ENCODE measurements at regions not wholly inside any gene's neighbourhood (a gene's known extent, or its start where the extent isn't known, plus 50 kb on each side); places are given as distances from the start of the nearest gene placed in this dataset.

GRCh38 chr11:112499153-112499880 is 238.7 kb upstream of the PLET1 start:
- no peak for DNase-seq
- Mint-ChIP-seq H3K4me3 (no peak overlapping the region), H3K27me3 (ENCODE audit: insufficient read depth) (peaks cover 5% of the 10 kb centered on the region), H3K9me3 (no peaks in the 10 kb centered on the region), H3K4me1 (ENCODE audit: low read depth) (peaks cover 29% of the 10 kb centered on the region), H3K36me3 (ENCODE audit: low read depth) (no peaks in the 10 kb centered on the region), H3K27ac (no peak overlapping the region)
- TF ChIP-seq, protein P1, sequence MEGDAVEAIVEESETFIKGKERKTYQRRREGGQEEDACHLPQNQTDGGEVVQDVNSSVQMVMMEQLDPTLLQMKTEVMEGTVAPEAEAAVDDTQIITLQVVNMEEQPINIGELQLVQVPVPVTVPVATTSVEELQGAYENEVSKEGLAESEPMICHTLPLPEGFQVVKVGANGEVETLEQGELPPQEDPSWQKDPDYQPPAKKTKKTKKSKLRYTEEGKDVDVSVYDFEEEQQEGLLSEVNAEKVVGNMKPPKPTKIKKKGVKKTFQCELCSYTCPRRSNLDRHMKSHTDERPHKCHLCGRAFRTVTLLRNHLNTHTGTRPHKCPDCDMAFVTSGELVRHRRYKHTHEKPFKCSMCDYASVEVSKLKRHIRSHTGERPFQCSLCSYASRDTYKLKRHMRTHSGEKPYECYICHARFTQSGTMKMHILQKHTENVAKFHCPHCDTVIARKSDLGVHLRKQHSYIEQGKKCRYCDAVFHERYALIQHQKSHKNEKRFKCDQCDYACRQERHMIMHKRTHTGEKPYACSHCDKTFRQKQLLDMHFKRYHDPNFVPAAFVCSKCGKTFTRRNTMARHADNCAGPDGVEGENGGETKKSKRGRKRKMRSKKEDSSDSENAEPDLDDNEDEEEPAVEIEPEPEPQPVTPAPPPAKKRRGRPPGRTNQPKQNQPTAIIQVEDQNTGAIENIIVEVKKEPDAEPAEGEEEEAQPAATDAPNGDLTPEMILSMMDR (IDR thresholded peaks at IDR 0.05), result no peak

- Mint-ChIP-seq H3K36me3 (ENCODE audit: low read depth) (no peaks in the 10 kb centered on the region), H3K4me3 (no peak overlapping the region), H3K9me3 (no peaks in the 10 kb centered on the region), H3K4me1 (ENCODE audit: low read depth) (peaks cover 34% of the 10 kb centered on the region), H3K27me3 (ENCODE audit: insufficient read depth) (peaks cover 5% of the 10 kb centered on the region), H3K27ac (no peak overlapping the region)
- TF ChIP-seq, protein P1 (IDR thresholded peaks at IDR 0.05), result no peak
- DNase-seq, result no peak
These were observed 239.2 kb upstream of the PLET1 start for GRCh38 chr11:112499881-112500204.

- no peaks in the 10 kb centered on the region for H3K36me3 Mint-ChIP-seq (ENCODE audit: low read depth)
- H3K27ac Mint-ChIP-seq, result peak overlapping the region; percentile 72; the same call in 1 of the 2 replicates
- no peak for DNase-seq
- peak overlapping the region; percentile 67; the same call in 1 of the 2 replicates for H3K4me3 Mint-ChIP-seq
- peaks cover 3% of the 10 kb centered on the region; the same call in 1 of the 2 replicates for H3K27me3 Mint-ChIP-seq (ENCODE audit: insufficient read depth)
- H3K4me1 Mint-ChIP-seq (ENCODE audit: low read depth), result peaks cover 49% of the 10 kb centered on the region
- TF ChIP-seq, protein P1 (IDR thresholded peaks at IDR 0.05), result no peak
- no peaks in the 10 kb centered on the region for H3K9me3 Mint-ChIP-seq
These were observed 242.8 kb upstream of the PLET1 start for GRCh38 chr11:112503410-112503809.

DNA sequence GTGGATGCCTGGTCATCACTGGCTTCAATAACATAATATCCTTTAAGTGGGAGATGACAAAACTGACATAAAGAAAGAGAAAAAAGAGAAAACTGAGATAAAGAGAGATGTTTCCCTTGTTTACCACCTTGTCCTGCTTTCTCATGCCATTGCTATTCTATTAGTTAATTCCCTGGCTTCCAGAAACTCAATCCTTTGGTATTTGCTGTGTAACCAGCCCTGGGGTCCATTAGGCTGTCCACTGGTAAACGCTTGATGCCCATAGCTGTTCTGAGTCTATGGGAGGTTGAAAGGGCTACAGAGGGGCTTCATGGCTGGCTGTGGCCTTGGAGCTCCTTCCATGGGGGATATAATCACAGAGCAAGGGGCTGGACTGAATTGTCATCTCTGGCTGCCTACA is 243.4 kb upstream of the PLET1 start:
- Mint-ChIP-seq H3K27me3 (ENCODE audit: insufficient read depth) (no peaks in the 10 kb centered on the region), H3K9me3 (no peaks in the 10 kb centered on the region), H3K4me3 (peak overlapping the region; percentile 67; the same call in 1 of the 2 replicates), H3K36me3 (ENCODE audit: low read depth) (no peaks in the 10 kb centered on the region), H3K27ac (peak overlapping the region; percentile 72), H3K4me1 (ENCODE audit: low read depth) (peaks cover 43% of the 10 kb centered on the region)
- TF ChIP-seq, protein P1 (IDR thresholded peaks at IDR 0.05), result no peak
- peak; percentile 51 for DNase-seq

GRCh38 chr11:112506852-112507251 is 246.2 kb upstream of the PLET1 start:
- peaks cover 4% of the 10 kb centered on the region for H3K27me3 Mint-ChIP-seq (ENCODE audit: insufficient read depth)
- TF ChIP-seq, protein P1 (IDR thresholded peaks at IDR 0.05), result no peak
- no peak for DNase-seq

More at GRCh38 chr11:112506852-112507251, 246.2 kb upstream of the PLET1 start:
- H3K36me3 Mint-ChIP-seq (ENCODE audit: low read depth), result no peaks in the 10 kb centered on the region
- no peak overlapping the region for H3K4me3 Mint-ChIP-seq
- peaks cover 38% of the 10 kb centered on the region for H3K4me1 Mint-ChIP-seq (ENCODE audit: low read depth)
- no peaks in the 10 kb centered on the region for H3K9me3 Mint-ChIP-seq
- H3K27ac Mint-ChIP-seq, result no peak overlapping the region

Data from HFFc6 (cell line).